ENCODE measurements at regions not wholly inside any gene's neighbourhood (a gene's known extent, or its start where the extent isn't known, plus 50 kb on each side); places are given as distances from the start of the nearest gene placed in this dataset.

DNA sequence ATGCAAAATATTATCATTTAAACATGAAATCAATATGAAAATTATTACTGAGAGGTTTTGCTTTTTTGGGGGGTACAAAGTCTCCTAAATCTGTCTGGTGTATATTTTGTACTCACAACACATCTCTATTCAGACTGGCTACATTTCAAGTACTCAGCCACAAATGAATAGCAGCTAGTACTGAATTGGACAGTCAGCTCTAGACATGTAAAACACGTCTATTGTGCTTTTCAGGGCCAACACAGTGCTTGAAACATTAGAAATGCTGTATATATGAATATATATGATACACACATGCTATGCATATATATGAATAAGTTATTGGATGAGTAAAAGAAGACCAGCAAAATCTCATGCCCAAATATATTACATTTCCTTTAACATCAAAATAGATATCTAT, 103.8 kb upstream of the CFAP20DC start (continued):
- TF ChIP-seq ZNF114 (CRISPR knock-in tag; IDR thresholded peaks at IDR 0.05) (no peak), EZH2 (IDR thresholded peaks at IDR 0.05; ENCODE audit: low read depth, unreplicated experiment) (no peak), STAT1 (IDR thresholded peaks at IDR 0.05; ENCODE audit: unreplicated experiment) (no peak), JUNB (IDR thresholded peaks at IDR 0.05; ENCODE audit: unreplicated experiment) (no peak), CREB1 (CRISPR knock-in tag; IDR thresholded peaks at IDR 0.05; ENCODE audit: low read depth) (no peak), REST (IDR thresholded peaks at IDR 0.05; ENCODE audit: unreplicated experiment) (no peak)

GRCh38 chr3:59152943-59153342, 103.1 kb upstream of the CFAP20DC start:
- H3K79me2 ChIP-seq (replicated peaks; ENCODE audit: insufficient read depth), result no peaks in the 10 kb centered on the region
- H2AFZ ChIP-seq, result no peak overlapping the region
- H3K4me1 Mint-ChIP-seq, result peaks cover 10% of the 10 kb centered on the region
- H3K9me3 Mint-ChIP-seq, result peaks cover 9% of the 10 kb centered on the region
- peaks cover 4% of the 10 kb centered on the region; the same call in 2 of the 3 replicates for H3K36me3 Mint-ChIP-seq (ENCODE audit: low read depth)
- H3K9me2 ChIP-seq (ENCODE audit: insufficient read depth), result peaks cover 2% of the 10 kb centered on the region; the same call in 1 of the 2 replicates
- no peak for DNase-seq (ENCODE audit: low spot score)
- H3F3A ChIP-seq (replicated peaks; ENCODE audit: low read depth), result no peaks in the 10 kb centered on the region
- H3K27me3 Mint-ChIP-seq (ENCODE audit: insufficient read depth, low read depth, poor library complexity), result no peaks in the 10 kb centered on the region
- H3K4me2 ChIP-seq, result no peak overlapping the region
- no peaks in the 10 kb centered on the region for H3K36me3 ChIP-seq (ENCODE audit: insufficient read depth)
- peaks cover 14% of the 10 kb centered on the region for H3K4me1 ChIP-seq (ENCODE audit: insufficient read depth)
- no peak overlapping the region for H3K4me3 Mint-ChIP-seq
- H4K20me1 ChIP-seq (replicated peaks; ENCODE audit: insufficient read depth), result no peaks in the 10 kb centered on the region
- no peak overlapping the region for H3K4me3 ChIP-seq
- no peak overlapping the region for H3K27ac Mint-ChIP-seq
- no peak for ATAC-seq
- H3K27ac ChIP-seq (ENCODE audit: low read depth), result no peak overlapping the region
- H3K27me3 ChIP-seq (ENCODE audit: insufficient read depth), result no peaks in the 10 kb centered on the region
- TF ChIP-seq ZNF114 (CRISPR knock-in tag; IDR thresholded peaks at IDR 0.05) (no peak), CTCF (conservative IDR thresholded peaks at IDR 0.05; ENCODE audit: low read depth in 2 of 2) (no peak), STAT1 (IDR thresholded peaks at IDR 0.05; ENCODE audit: unreplicated experiment) (no peak), CREB1 (CRISPR knock-in tag; IDR thresholded peaks at IDR 0.05; ENCODE audit: low read depth) (no peak), NANOG (IDR thresholded peaks at IDR 0.05; ENCODE audit: borderline replicate concordance) (no peak), EZH2 (IDR thresholded peaks at IDR 0.05; ENCODE audit: low read depth, unreplicated experiment) (no peak), EZH2phosphoT487 (IDR thresholded peaks at IDR 0.05; ENCODE audit: unreplicated experiment) (no peak), POLR2AphosphoS5 (IDR thresholded peaks at IDR 0.05; ENCODE audit: low read depth) (no peak), REST (IDR thresholded peaks at IDR 0.05; ENCODE audit: unreplicated experiment) (no peak), ETS1 (IDR thresholded peaks at IDR 0.05) (no peak)
